SK-N-MC (cell line): ENCODE measurements at regions not wholly inside any gene's neighbourhood (a gene's known extent, or its start where the extent isn't known, plus 50 kb on each side); places are given as distances from the start of the nearest gene placed in this dataset.

Experiments used
- EZH2 ChIP-seq: fragments of 200-600 bp; sonication (generic); IDR thresholded peaks from one replicate; pipeline ENCODE4 v1.6.1; 2017; ENCODE audit warnings: antibody characterized with exemption
- FOXP2 ChIP-seq: optimal IDR thresholded peaks from 2 replicates; pipeline ENCODE3; 2011; ENCODE audit warnings: mild to moderate bottlenecking, moderate library complexity; ENCODE audit not compliant: insufficient read depth; ENCODE audit errors: extremely low read length, control extremely low read depth
- POLR2AphosphoS5 ChIP-seq: IDR thresholded peaks from 2 replicates; pipeline ENCODE4 v1.6.1; 2012; ENCODE audit warnings: mild to moderate bottlenecking, low read depth, low read length, borderline replicate concordance

DNA sequence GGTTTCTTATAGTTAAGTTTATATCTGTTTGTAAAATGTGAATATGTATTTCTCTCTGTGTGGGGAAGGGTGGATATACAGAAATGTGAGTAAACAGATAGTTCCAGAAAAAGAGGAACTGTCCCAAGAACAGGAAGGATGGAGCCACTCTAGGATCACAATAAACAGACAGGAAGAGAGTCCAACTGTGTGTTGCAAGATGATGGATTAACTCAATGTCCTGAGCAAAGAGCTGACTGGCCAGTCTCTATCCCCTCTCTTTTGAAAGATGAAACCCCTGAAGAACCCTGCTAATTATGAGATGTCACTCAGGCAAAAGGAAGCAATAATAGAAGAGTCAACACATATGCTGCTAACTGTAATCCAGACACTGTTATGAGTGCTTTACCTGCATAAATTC, 202.7 kb downstream of the SEMA6A start:
- TF ChIP-seq POLR2AphosphoS5 (no peak), EZH2 (no peak), FOXP2 (no peak)
